AG09319 (cell line): ENCODE measurements at regions not wholly inside any gene's neighbourhood (a gene's known extent, or its start where the extent isn't known, plus 50 kb on each side); places are given as distances from the start of the nearest gene placed in this dataset.
"Not testable (repeated sequence)": the region's sequence is repeated elsewhere in the genome, so short reads cannot be mapped to it uniquely, and the experiment has no call there.

Source experiments
- DNase-seq: peaks from one replicate; pipeline ENCODE4 v3.0.0-alpha.2; 2010; ENCODE audit warnings: low read depth; ENCODE audit errors: extremely low read depth
- CTCF ChIP-seq: IDR thresholded peaks from 2 replicates; pipeline ENCODE4 v1.5.1; 2011; ENCODE audit warnings: low read depth, mild to moderate bottlenecking, inconsistent platforms, low read length, moderate library complexity

GRCh38 chr2:240257940-240258580 lies 117.6 kb upstream of the OTOS start:
- TF ChIP-seq CTCF = no peak
- DNase-seq = no peak

- no peak for DNase-seq
- no peak for TF ChIP-seq CTCF
Observed at GRCh38 chr2:240258685-240259084, 118.2 kb upstream of the OTOS start.

GRCh38 chr2:240259201-240259923 lies 118.9 kb upstream of the OTOS start:
- no peak for TF ChIP-seq CTCF

GRCh38 chr2:240259924-240260529 lies 119.6 kb upstream of the OTOS start:
- no peak for DNase-seq
- no peak for TF ChIP-seq CTCF

More at GRCh38 chr2:240259201-240259923, 118.9 kb upstream of the OTOS start:
- DNase-seq = no peak

GRCh38 chr2:240260664-240261063 lies 120.2 kb upstream of the OTOS start:
- no peak for DNase-seq
- no peak for TF ChIP-seq CTCF

GRCh38 chr2:240262578-240262977 lies 122.1 kb upstream of the OTOS start:
- not testable (repeated sequence) for DNase-seq

- DNase-seq = no peak
- no peak for TF ChIP-seq CTCF
Observed at GRCh38 chr2:240269380-240269779, 128.9 kb upstream of the OTOS start.
